Endothelial cell of umbilical vein (primary cell): ENCODE measurements at regions not wholly inside any gene's neighbourhood (a gene's known extent, or its start where the extent isn't known, plus 50 kb on each side); places are given as distances from the start of the nearest gene placed in this dataset.

Experiments used
- BruUV-seq: library from RNA; stranded (reverse); fragments of 400-500 nt; replicated peaks from 2 replicates; lab custom pipeline; 2021; lab: Mats Ljungman, UMichigan
- CTCF ChIA-PET: fragments of 300-600, 350-600 bp; sonication (Branson Sonifier 250); formaldehyde crosslinking; loops from one replicate; lab custom pipeline; 2021; ENCODE audit warnings: antibody characterized with exemption, inconsistent platforms; lab: Charles Lee
- POLR2A ChIA-PET: fragments of 300-600, 350-600 bp; sonication (Branson Sonifier 250); formaldehyde crosslinking; loops from one replicate; lab custom pipeline; 2021; ENCODE audit warnings: antibody characterized with exemption, inconsistent platforms; lab: Charles Lee
- DNase-seq: peaks from one replicate; pipeline ENCODE4 v3.0.0-alpha.2; 2011; ENCODE audit warnings: low read depth, low spot score
- FAIRE-seq: peaks from 2 replicates; lab custom pipeline; 2011; peaks lifted over from hg19 to GRCh38; lab: Jason Lieb, UNC
- H2AFZ ChIP-seq: 2 replicates; pipeline ENCODE4 v1.6.0; 2012; ENCODE audit warnings: low read depth, low read length, control low read depth, inconsistent platforms
- H3K27ac ChIP-seq: 2 replicates; pipeline ENCODE4 v1.5.1; 2011; ENCODE audit warnings: low read depth, mild to moderate bottlenecking, control low read depth, low read length, moderate library complexity; ENCODE audit not compliant: insufficient read depth
- H3K27me3 ChIP-seq, 2 experiments: 2 replicates each; pipeline versions ENCODE4 v1.6.0 to v1.6.1; 2011; ENCODE audit warnings: low read length in 2 of 2, mixed read lengths in 1 of 2; ENCODE audit not compliant: control insufficient read depth in 2 of 2, insufficient read depth in 2 of 2
- H3K36me3 ChIP-seq, 2 experiments: 2 replicates in 1 of 2; 3 replicates in 1 of 2; pipeline ENCODE4 v1.5.1; 2011; ENCODE audit warnings: low read length in 2 of 2, mild to moderate bottlenecking in 1 of 2, moderate library complexity in 1 of 2; ENCODE audit not compliant: control insufficient read depth in 2 of 2, insufficient read depth in 2 of 2; ENCODE audit errors: extremely low read depth in 1 of 2
- H3K4me1 ChIP-seq: 3 replicates; pipeline ENCODE4 v1.5.1; 2011; ENCODE audit warnings: mild to moderate bottlenecking, low read length; ENCODE audit not compliant: control insufficient read depth, insufficient read depth; ENCODE audit errors: extremely low read depth
- H3K4me2 ChIP-seq: 2 replicates; pipeline ENCODE4 v1.6.1; 2011; ENCODE audit warnings: low read length, control low read depth, mixed read lengths; ENCODE audit not compliant: insufficient read depth
- H3K4me3 ChIP-seq, 3 experiments: fragments of 200-600 bp in 1 of 3; sonication (generic), shearing (Covaris generic) in 1 of 3; replicated peaks in 1 of 3; 2 replicates each; pipeline ENCODE4 v1.5.1; 2011 to 2016; ENCODE audit warnings: control low read depth in 3 of 3, low read length in 3 of 3, mild to moderate bottlenecking in 2 of 3, inconsistent platforms in 1 of 3, low read depth in 1 of 3, moderate library complexity in 1 of 3; ENCODE audit not compliant: insufficient read depth in 1 of 3
- H3K79me2 ChIP-seq: 2 replicates; pipeline ENCODE4 v1.6.0; 2012; ENCODE audit warnings: low read length, inconsistent platforms; ENCODE audit not compliant: control insufficient read depth, insufficient read depth
- H3K9ac ChIP-seq: replicated peaks from 2 replicates; pipeline ENCODE3; 2011; ENCODE audit warnings: low read length, control low read depth; ENCODE audit not compliant: insufficient read depth; ENCODE audit errors: extremely low read depth
- H3K9me1 ChIP-seq: replicated peaks from 3 replicates; pipeline ENCODE4 v1.6.0; 2011; ENCODE audit warnings: mild to moderate bottlenecking, low read length; ENCODE audit not compliant: control insufficient read depth, insufficient read depth; ENCODE audit errors: extremely low read depth
- H3K9me3 ChIP-seq: replicated peaks from 2 replicates; pipeline ENCODE4 v1.5.1; 2012; ENCODE audit warnings: low read length, inconsistent platforms; ENCODE audit not compliant: control insufficient read depth, insufficient read depth
- H4K20me1 ChIP-seq: replicated peaks from 2 replicates; pipeline ENCODE3; 2011; ENCODE audit warnings: mild to moderate bottlenecking, low read length; ENCODE audit not compliant: control insufficient read depth, insufficient read depth; ENCODE audit errors: extremely low read depth
- EZH2 ChIP-seq: IDR thresholded peaks from 2 replicates; pipeline ENCODE4 v1.6.1; 2012; ENCODE audit warnings: borderline replicate concordance, low read depth, mild to moderate bottlenecking, moderate library complexity, low read length, inconsistent platforms; ENCODE audit not compliant: severe bottlenecking
- FOS ChIP-seq: IDR thresholded peaks from 2 replicates; pipeline ENCODE4 v1.6.1; 2011; ENCODE audit warnings: mild to moderate bottlenecking, low read length, moderate library complexity, borderline replicate concordance; ENCODE audit not compliant: insufficient read depth
- GATA2 ChIP-seq: IDR thresholded peaks from 2 replicates; pipeline ENCODE4 v1.7.0; 2011; ENCODE audit warnings: low read depth, mild to moderate bottlenecking, moderate library complexity, mixed read lengths, low read length; ENCODE audit not compliant: insufficient read length, insufficient read depth
- JUN ChIP-seq: IDR thresholded peaks from 2 replicates; pipeline ENCODE4 v1.6.1; 2011; ENCODE audit warnings: borderline replicate concordance, low read depth; ENCODE audit not compliant: insufficient read length, insufficient read depth
- MYC ChIP-seq: IDR thresholded peaks from one replicate; pipeline ENCODE4 v1.6.1; 2011; ENCODE audit warnings: mild to moderate bottlenecking, low read depth, low read length
- POLR2A ChIP-seq: IDR thresholded peaks from 2 replicates; pipeline ENCODE4 v1.6.1; 2012; ENCODE audit warnings: low read depth, mild to moderate bottlenecking, control low read depth, low read length
- POLR2AphosphoS5 ChIP-seq: IDR thresholded peaks from 2 replicates; pipeline ENCODE4 v1.6.1; 2012; ENCODE audit warnings: low read depth, mild to moderate bottlenecking, control low read depth, low read length, moderate library complexity; ENCODE audit not compliant: insufficient read depth
- dilution Hi-C: fragments of 300-500 bp; cut with MboI; formaldehyde crosslinking; loops from one replicate; pipeline ENCODE4 v1.15.0; 2019; ENCODE audit warnings: low sequenced_read_pairs; ENCODE audit not compliant: extremely low pct_ligation_motif_present
- intact Hi-C: fragments of 100-400 bp; cut with micrococcal nuclease; formaldehyde crosslinking; loops from one replicate; pipeline ENCODE4 v1.10.0; 2022
- TF ChIP-seq, protein P1 (sequence below): IDR thresholded peaks from 2 replicates; pipeline ENCODE4 v1.6.1; 2011; ENCODE audit not compliant: insufficient read depth, insufficient read length
- TF ChIP-seq, protein P2 (sequence below), 2 donors: IDR thresholded peaks; 1 replicate in 1 of 2; 2 replicates in 1 of 2; pipeline ENCODE4 v1.5.1; 2011; ENCODE audit warnings: low read length in 2 of 2, mild to moderate bottlenecking in 2 of 2, moderate library complexity in 2 of 2, control low read depth in 1 of 2, inconsistent platforms in 1 of 2, low read depth in 1 of 2; ENCODE audit not compliant: insufficient read depth in 1 of 2; ENCODE audit errors: extremely low read depth in 1 of 2

DNA sequence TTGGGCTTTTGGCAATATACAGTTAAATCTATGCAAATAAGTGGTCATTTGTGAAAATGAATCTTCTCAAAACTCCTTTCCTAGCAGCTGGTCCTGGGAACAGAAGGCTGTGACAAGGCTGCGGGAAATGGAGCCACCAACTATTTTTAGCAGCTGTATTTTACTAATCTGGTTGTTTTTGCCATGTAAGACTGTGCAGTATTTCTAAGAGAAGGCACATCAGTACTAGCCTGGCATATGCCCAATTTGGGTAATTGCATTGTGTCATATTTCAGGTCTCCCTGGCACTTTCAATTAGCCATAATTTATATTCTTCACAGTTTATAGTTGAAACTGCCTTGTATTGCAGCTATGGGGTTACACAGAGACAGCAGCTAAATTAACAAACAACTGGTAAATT, 109.6 kb downstream of the MANEA start:
- no peak overlapping the region for H3K4me2 ChIP-seq
- ChIA-PET POLR2A (no interaction called here), CTCF (no interaction called here)
- H3K9me3 ChIP-seq = peaks cover 2% of the 10 kb centered on the region
- H3K9me1 ChIP-seq = no peaks in the 10 kb centered on the region
- no peaks in the 10 kb centered on the region for H4K20me1 ChIP-seq
- no TSS peak for BruUV-seq
- H3K79me2 ChIP-seq = no peaks in the 10 kb centered on the region
- no peak for TF ChIP-seq EZH2
- no peak for TF ChIP-seq POLR2A
- TF ChIP-seq JUN = no peak
- no peak for TF ChIP-seq MYC
- TF ChIP-seq, protein P1, sequence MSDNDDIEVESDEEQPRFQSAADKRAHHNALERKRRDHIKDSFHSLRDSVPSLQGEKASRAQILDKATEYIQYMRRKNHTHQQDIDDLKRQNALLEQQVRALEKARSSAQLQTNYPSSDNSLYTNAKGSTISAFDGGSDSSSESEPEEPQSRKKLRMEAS = no peak
- TF ChIP-seq FOS = no peak
- no peak for TF ChIP-seq GATA2
- no peak for TF ChIP-seq POLR2AphosphoS5
- TF ChIP-seq, protein P2, sequence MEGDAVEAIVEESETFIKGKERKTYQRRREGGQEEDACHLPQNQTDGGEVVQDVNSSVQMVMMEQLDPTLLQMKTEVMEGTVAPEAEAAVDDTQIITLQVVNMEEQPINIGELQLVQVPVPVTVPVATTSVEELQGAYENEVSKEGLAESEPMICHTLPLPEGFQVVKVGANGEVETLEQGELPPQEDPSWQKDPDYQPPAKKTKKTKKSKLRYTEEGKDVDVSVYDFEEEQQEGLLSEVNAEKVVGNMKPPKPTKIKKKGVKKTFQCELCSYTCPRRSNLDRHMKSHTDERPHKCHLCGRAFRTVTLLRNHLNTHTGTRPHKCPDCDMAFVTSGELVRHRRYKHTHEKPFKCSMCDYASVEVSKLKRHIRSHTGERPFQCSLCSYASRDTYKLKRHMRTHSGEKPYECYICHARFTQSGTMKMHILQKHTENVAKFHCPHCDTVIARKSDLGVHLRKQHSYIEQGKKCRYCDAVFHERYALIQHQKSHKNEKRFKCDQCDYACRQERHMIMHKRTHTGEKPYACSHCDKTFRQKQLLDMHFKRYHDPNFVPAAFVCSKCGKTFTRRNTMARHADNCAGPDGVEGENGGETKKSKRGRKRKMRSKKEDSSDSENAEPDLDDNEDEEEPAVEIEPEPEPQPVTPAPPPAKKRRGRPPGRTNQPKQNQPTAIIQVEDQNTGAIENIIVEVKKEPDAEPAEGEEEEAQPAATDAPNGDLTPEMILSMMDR (IDR thresholded peaks at IDR 0.05; ENCODE audit: extremely low read depth in 1 of 2, insufficient read depth in 1 of 2, low read depth in 1 of 2, low read length in 2 of 2) = no peak
- H3K36me3 ChIP-seq = no peaks in the 10 kb centered on the region
- dilution Hi-C loops (no loop called here), intact Hi-C loops (no loop called here)
- H3K9ac ChIP-seq = no peak overlapping the region
- no peak overlapping the region for H2AFZ ChIP-seq
- H3K4me3 ChIP-seq = no peak overlapping the region
- no peak for DNase-seq
- no peak for FAIRE-seq
- H3K27me3 ChIP-seq = no peaks in the 10 kb centered on the region
- H3K27ac ChIP-seq = no peak overlapping the region
- no peaks in the 10 kb centered on the region for H3K4me1 ChIP-seq
